SK-N-DZ (cell line): ENCODE measurements at regions not wholly inside any gene's neighbourhood (a gene's known extent, or its start where the extent isn't known, plus 50 kb on each side); places are given as distances from the start of the nearest gene placed in this dataset.
A peak's percentile ranks its signal among the peaks of the same experiment; 100 is the strongest.

Source experiments
- DNase-seq: peaks from one replicate; pipeline ENCODE4 v3.0.0-alpha.2; 2015; ENCODE audit warnings: low spot score

DNA sequence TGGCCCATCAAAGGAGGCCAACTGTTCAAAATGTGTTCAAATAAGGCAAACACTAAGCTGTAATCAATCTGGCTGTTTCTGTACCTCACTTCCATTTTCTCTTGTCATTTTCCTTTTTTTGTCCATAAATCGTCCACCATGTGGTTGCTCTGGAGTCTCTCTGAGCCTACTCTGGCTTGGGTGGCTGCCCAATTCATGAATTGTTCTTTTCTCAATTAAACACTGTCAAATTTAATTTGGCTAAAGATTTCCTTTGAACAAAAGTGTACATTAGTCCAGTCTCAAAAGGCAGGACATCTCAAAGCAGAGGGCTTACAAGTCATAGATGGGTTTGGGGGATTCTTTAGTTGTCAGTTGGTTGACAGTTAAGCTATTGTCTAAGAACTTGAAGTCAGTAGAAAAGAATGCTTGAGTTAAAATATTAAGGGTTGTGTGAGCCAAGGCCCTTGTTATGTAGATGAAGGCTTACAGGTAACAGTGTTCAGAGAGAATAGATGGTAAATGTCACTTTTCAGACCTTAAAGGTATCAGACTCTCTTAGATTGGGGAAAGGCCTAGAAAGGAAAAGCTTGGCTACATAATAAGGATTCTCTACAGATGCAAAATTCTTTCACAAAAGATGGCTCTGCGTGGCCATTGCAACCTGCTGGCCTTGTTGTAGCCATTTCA is 831.2 kb upstream of the CDH2 start:
- DNase-seq, result no peak

DNA sequence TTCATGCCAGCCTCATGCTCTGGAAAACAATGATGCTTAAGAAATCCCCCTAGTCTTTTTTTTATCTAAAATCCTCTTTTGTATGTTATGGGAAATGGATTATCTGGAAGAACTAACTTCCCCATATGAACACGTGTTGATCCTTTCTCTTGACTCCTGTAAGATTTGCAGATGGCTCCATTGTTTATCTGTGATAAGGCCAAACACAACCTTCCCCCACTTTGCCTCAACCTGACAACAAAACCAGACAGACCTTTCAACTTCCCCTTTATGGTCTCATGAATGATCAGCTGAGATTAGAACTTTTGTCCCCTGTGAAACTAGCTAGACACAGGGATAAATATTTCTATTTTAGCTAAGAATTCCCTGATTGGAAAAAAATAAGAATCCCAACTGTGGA is 828.0 kb upstream of the CDH2 start:
- no peak for DNase-seq

DNA sequence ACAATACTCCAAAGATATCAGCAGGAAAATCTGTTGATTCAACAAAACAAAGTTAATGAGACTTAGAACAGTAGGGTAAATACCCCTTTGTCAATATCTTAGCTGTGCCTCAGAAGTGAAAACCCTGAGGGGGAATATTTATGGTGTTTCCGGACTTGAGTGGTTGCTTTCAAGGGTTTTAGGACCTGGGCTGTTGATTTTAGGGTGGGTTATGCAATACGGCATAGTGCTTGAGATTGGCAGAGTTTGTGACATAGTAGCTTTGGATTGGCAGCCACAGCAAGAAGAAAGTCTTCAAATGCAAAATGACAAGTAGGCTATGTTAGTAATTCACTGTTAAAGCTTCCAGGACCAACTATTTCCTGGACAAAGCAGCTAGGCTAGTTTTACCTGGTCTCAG is 826.3 kb upstream of the CDH2 start:
- no peak for DNase-seq

DNA sequence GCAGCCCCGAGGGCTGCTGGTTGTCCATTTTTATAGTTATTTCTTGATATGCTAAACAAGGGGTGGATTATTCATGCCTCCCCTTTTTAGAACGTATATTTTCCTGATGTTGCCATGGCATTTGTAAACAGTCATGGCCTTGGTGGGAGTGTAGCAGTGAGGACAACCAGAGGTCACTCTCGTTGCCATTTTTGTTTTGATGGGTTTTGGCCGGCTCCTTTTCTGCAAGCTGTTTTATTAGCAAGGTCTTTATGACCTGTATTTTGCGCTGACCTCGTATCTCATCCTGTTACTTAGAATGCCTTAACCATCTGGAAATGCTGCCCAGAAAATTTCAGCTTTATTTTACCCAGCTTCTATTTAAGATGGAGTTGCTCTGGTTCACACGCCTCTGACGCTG is 825.8 kb upstream of the CDH2 start:
- DNase-seq, result no peak

DNA sequence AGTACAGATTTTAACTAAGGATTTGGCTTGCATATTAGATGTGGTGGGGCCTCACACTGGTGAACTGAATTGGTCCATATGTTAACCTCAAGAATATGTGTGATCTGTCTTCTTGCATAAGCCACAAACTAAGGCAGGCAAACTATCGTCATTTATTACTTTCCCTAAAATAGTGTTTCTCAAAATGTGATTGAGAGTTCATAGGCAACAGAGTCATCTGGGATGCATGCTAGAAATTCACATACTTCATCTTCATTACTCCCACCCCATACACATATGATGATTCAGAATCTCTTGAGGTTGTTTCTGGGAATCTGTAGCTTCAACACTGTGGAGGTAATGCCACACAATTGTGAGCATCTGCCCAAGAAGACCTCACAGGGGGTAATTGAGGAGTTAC is 822.8 kb upstream of the CDH2 start:
- no peak for DNase-seq

DNA sequence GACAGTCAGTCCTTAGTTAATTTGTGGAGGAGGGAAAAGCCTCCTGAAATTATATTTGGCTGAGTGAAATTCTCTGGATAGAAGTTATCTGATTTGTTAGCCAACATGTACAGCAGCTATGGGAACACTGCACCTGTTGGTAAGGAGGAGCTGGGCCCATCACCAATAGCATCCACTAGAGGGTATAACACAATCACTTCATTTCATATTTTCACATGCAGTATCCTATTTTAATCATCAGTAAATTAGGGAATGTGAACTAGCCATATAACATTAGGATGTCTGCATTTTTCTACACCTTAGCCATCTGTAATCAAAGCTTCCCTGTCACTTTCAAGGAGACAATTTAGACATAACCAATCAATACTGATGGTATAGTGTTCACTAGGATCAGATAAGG is 818.4 kb upstream of the CDH2 start:
- no peak for DNase-seq

DNA sequence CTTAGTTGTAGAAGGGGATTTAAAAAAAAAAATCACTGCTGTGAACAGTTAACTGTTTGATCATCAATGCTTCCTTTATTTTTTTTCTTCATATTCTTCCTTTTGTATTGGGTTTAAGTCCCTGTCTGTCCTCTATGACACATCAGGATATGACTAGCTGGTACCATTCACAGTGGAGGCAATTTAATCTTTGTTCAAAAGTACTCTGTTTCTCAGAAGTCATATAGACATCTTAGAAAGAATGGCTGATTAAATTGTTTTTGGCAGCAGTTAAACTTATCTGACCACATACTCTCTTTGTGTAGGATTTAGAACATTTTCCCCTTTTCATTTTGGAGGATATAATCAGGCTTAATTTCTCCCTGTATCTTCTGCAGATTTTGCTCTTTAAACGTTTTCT is 807.8 kb upstream of the CDH2 start:
- DNase-seq, result no peak

DNA sequence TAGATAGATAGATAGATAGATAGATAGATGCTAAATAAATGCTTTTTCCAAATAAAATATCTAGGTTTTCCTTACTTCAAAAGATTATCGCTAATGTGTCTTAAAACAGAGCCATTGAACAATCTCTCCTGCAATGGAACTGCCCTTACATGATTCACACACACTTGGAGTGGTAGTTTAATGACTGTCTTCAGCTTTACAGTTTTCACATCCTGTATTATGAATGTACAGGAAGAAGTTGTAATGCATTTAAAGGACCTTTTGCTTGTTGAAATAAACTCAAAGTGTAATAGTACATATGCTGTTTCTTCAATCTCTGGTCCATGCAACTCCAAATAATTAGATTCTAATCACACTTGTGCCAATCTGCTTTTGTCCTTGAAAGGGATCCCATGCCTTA is 797.6 kb upstream of the CDH2 start:
- no peak for DNase-seq

DNA sequence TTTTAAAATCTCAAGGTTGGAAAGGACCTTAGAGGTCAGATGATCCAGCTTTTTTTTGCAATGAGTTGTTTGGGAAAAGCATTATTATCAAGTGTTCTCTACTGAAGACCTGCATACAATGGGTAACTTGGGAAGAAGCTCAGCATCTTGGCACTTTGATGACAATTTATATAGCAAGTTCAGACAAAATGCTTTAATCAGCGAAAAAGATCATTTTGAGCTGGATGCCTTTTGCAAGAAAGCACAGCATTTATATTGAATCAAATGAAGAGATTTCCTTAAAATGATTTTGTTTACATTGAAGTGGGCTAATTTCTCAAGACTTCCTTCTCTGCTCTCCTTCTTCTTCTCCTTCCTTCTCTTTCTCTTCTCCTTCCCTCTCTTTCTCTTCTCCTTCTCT is 796.4 kb upstream of the CDH2 start:
- no peak for DNase-seq

DNA sequence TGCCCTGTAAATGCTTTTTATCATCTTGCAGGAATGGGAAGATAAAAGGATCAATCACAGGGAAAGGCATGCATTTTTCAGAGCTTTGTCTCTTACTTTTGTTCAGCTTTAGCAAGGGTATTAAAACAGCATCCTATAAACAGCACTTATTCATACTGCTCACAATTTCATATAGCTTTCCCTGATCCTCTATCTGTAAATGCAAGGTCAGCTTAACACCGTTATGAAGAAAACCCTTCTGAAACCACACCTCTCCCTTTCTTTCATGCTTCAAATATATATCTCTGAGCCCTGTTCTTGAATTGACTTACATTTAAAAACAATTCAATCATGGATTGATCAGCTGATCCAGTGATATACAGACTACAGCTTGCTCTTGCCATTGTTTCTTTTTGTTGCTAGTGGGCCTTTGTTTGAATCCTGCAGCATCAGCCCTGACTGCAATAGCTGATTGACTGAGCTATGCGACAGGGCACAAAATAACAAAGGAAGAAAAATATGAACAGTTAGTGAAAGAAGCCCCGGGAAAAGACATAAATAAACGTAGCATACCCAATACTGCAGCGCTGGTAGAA is 795.5 kb upstream of the CDH2 start:
- no peak for DNase-seq

DNA sequence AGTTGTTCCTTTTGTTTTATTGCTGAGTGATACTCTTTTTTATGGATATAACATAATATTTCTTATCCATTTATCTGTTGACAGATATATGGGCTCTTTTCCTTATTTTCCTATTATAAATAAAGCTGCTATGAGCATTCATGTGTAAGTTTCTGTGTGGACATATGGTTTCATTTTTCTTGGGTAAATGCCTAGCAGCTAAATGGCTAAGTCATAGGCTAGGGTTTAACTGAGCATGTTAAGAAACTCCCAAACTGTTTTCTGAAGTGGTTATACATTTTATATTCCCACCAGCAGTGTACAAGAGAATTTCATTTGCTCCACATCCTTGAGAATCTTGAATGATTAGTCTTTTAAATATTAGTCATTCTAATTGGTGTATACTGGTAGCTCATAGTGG is 786.6 kb upstream of the CDH2 start:
- no peak for DNase-seq

DNA sequence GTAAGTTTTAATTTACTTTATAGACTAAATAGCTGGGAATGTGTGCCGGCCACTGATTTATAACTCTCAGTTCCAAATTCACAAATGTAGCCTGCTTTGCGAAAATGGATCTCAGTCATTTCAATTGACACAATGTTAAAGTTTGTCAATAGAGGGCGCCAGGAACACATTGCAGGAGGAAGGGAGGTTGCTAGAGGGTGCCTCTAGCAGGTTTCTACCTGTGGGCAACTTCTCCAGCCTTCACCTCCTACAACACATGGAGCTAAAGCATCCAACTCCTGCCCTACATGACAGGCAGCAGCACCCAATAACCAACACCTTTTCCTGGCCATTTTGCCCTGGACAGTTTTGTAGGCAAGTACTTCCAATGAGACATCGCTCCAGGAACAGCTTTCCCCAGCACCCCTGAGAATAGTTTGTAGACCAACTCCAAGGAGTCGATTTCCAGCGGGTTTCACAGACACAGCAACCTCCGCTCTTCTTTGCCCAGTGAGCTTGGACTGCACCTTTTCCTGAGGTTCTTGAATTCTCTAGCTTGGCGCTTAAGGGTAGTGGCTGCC is 784.8 kb upstream of the CDH2 start:
- peak; percentile 51 for DNase-seq

DNA sequence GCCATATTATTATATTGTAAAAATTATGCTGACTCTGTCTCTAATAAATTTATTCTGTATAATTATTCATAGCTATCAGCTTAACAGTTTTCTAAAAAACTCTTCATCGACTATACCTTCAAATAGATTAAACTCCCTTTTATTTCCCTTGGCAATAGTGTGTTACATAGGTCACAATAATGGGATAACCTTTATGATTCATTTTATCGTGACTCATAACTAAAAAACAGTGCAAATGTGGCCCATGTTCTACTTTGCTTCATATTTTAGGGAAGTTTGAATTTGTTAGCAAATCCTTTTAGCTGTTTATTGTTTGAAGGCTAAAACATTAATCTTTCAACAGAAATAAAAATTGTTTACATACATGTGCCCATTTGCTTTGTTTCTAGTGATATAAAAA is 783.2 kb upstream of the CDH2 start:
- no peak for DNase-seq

DNA sequence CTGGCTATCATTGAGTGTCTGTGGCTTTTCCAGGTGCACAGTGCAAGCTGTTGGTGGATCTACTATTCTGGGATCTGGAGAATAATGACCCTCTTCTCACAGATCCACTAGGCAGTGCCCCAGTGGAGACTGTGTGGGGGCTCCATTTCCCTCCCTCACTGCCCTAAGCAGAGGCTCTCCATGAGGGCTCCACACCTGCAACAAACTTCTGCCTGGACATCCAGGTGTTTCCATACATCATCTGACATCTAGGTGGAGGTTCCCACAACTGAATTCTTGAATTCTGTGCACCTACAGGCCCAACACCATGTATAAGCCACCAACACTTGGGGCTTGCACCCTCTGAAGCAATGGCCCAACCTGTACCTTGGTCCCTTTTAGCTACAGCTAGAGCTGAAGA is 775.4 kb upstream of the CDH2 start:
- DNase-seq, result no peak

DNA sequence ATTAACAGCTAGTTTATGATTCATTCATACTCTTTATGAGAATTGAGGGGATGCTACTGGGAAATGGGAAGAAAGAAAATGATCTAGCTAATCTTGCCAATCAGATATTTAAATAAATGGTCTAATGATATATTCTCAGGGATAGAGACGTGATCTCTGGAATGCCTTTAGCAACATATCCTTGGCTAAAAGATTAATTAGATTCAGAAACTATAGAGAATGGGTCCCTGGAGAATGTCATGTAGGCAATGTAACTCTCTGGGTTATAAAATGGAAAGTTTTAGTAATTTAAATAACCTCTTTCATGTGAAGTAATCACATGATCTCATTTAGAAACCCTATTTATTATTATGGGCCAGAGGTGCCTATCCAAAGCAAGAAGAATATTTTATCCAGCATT is 771.0 kb upstream of the CDH2 start:
- DNase-seq, result no peak

DNA sequence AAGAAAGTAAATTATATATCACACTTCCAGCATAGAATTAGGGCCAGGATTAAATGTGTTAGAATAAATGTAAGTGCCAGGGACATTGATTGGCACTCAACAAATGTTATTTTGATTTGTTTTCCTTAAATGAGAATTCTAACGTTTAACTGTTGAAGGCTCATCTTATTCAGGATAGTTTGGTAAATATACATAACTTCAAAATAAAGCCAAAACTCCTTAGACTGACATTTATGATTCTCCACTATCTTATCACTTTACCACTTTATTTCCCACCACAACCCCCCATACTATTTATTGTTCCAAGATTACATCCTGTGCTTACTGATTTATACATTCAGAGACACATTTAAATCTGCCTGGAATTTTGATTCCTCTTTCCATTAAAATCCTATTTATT is 769.5 kb upstream of the CDH2 start:
- no peak for DNase-seq

DNA sequence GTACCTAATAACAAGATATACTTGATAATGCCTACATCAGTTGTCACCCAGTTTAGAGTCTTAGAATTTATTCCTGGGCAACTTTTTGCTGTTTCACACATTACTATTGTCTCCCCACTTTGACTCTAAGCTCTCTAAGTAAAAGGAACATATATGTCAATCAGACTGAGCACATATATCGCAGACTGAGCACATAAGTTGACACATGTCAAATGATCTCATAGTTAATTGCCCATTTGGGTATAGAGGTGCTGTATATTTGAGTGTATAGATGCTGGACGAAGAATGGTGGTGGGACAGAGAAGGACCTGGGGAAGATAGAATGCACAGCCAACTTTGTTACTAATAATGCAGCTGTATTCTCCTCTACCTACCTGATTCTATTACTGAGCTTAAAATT is 746.0 kb upstream of the CDH2 start:
- DNase-seq, result no peak

DNA sequence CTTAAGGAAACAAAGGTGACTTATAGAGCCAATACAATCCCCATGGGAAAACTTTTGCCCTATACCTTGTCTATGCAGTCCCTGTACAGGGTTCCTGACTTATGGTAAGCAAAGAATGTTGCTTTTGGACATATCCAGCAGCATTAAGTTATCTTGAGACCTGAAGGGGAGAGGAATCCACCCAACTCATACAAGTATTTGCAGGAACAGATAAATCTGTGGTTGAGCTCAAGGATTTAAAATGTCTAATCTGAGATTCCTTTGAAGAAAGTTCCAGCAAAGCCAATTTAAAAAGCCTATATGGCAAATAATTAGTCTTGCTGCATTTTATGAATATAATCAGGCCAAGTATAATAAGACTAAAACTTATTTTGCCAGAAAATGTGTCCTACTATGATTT is 739.5 kb upstream of the CDH2 start:
- DNase-seq, result no peak

DNA sequence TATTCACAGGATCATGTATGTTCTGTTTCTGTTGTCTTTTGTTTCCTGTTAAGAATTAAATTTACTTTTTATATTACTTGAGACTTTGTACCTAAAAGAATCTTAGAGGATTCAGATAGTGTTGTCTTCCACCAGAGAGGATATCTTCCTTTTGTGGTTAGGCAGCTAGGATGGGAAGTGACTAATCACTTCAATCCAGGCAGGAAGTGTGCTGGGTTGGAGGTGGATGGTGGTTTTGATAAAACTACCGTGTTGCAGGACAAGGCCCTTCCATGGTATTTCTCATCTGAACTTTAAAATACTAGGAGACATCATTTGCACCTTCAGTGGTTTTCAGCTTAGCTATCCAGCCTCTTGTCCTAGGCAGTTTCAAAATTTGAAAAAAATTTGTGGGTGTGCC is 728.6 kb upstream of the CDH2 start:
- no peak for DNase-seq

DNA sequence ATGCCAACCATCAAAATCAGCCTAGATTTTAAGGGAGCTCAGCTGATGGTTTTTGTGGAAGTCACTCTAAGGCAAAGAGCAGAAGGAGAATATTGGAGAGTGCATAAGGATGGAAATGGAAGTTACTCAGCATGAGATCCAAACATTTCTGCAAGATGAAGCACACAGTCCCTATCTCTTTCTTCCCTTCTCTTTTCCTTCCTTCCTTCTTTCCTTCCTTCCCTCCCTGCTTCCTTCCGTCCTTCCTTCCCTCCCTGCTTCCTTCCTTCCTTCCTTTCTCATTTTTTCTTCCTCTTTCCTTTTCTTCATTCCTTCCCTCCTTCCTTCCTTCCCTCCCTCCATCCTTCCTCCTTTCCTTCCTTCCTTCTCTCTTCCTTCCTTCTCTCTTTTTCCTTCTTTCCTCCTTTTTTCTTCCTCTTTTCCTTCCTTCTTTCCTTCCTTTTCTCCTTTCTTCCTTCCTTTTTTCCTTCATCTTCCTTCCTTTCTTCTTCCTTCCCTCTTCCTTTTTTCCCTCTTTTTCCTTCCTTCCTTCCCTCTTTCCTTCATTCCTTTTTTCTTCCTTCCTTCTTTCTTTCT is 727.9 kb upstream of the CDH2 start:
- no peak for DNase-seq

DNA sequence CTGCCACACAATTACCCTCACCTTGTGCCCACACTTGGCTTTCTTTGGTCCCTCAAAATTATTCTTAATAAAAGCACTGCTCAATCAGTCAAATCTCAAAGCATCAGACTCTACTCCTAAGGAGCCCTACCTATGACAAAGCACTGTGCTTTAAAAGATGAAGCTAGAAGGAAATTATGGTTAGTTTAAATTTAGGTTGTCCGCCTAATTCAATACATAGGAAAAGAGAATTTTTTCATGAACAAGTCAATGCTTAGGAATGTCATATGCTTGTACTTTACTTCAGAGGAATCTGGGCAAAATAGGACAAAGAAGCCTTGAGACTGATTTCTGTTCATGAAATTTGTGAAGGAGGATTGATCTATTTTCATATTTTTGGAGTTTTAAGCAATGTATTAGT is 726.4 kb upstream of the CDH2 start:
- no peak for DNase-seq

DNA sequence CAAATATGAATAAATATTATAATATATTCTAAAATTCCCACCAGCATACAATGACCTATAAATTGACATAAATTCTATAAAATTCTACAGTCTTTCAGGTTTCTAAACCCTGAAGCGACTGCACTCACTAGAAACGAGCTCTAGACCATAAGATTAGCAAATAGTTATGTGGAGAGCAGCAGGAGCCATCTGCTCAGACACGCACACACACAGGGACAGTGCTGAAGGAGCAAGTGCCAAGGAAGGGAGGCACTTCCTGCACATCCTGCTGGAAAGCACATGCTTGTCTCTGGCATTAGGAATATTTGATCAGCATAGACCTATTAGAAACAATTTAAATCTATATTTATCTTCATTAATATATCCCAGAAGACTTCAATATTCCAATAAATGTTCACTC is 713.9 kb upstream of the CDH2 start:
- DNase-seq, result no peak

DNA sequence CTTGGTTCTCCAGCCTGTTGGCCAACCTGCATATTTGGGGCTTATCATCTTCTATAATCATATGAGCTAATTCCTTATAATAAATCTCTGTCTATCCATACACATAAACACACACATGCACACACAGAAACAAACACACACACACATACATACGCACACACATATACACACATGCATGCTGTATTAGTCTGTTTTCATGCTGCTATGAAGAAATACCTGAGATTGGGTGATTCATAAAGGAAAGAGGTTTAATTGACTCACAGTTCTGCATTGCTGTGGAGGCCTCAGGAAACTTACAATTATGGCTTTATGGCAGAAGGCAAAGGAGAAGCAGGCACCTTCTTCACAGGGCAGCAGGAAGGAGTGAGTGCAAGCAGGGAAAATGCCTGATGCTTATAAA is 707.4 kb upstream of the CDH2 start:
- no peak for DNase-seq
